AG10803 (cell line): ENCODE measurements at regions not wholly inside any gene's neighbourhood (a gene's known extent, or its start where the extent isn't known, plus 50 kb on each side); places are given as distances from the start of the nearest gene placed in this dataset.
A peak's percentile ranks its signal among the peaks of the same experiment; 100 is the strongest.

Experiments used
- DNase-seq: peaks from one replicate; pipeline ENCODE4 v3.0.0; 2010; ENCODE audit warnings: low read depth
- H3K4me3 ChIP-seq: 2 replicates; pipeline ENCODE4 v1.5.1; 2011; ENCODE audit warnings: mild to moderate bottlenecking, low read length, control low read depth
- TF ChIP-seq, protein P1 (sequence below): conservative IDR thresholded peaks from 2 replicates; pipeline ENCODE4 v1.5.1; 2011; ENCODE audit warnings: mild to moderate bottlenecking, low read length, control low read depth, inconsistent platforms

- DNase-seq: peak; percentile 24
- TF ChIP-seq, protein P1, sequence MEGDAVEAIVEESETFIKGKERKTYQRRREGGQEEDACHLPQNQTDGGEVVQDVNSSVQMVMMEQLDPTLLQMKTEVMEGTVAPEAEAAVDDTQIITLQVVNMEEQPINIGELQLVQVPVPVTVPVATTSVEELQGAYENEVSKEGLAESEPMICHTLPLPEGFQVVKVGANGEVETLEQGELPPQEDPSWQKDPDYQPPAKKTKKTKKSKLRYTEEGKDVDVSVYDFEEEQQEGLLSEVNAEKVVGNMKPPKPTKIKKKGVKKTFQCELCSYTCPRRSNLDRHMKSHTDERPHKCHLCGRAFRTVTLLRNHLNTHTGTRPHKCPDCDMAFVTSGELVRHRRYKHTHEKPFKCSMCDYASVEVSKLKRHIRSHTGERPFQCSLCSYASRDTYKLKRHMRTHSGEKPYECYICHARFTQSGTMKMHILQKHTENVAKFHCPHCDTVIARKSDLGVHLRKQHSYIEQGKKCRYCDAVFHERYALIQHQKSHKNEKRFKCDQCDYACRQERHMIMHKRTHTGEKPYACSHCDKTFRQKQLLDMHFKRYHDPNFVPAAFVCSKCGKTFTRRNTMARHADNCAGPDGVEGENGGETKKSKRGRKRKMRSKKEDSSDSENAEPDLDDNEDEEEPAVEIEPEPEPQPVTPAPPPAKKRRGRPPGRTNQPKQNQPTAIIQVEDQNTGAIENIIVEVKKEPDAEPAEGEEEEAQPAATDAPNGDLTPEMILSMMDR: no peak
Observed at GRCh38 chr3:152155246-152156020, 113.3 kb upstream of the MBNL1 start.

GRCh38 chr3:152156880-152157279 is 111.8 kb upstream of the MBNL1 start:
- no peak overlapping the region for H3K4me3 ChIP-seq
- DNase-seq: no peak
- TF ChIP-seq, protein P1: no peak

More at GRCh38 chr3:152155246-152156020, 113.3 kb upstream of the MBNL1 start:
- no peak overlapping the region for H3K4me3 ChIP-seq

- TF ChIP-seq, protein P1: no peak
- no peak for DNase-seq
- H3K4me3 ChIP-seq: no peak overlapping the region
Observed at GRCh38 chr3:152157337-152157736, 111.4 kb upstream of the MBNL1 start.

- DNase-seq: peak; percentile 67
- TF ChIP-seq, protein P1: no peak
- H3K4me3 ChIP-seq: no peak overlapping the region
Observed at GRCh38 chr3:152159328-152159727, 109.4 kb upstream of the MBNL1 start.

DNA sequence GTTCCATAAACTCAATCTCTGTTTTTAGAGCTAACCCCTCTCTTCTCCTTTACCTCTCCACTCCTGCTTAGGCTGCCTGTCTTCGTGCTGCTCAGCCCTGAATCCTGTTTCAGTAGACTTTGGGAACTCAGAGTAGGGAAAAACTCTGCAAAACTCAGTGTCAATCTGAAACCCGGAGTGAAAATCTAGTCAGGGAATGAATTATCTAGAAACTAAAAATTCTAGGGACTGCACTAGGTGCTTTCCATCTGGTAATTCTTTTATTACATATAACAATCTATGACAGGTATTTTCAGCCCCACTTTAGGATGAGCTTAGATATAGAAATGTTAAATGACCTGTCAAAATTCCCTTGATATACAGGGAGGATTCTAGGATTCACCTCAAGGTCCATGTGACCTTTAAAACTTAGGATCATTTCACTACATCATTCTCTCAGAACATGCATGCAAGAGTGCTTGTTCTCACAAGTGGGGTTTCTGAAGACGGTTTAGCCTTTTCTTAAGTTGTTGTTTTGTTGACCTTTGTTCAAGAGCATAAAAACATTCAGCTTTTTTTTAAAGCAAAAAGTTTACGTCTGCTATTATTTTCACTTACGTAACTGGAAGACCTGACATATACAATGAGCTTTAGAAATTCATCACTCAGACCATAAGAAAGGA is 108.2 kb upstream of the MBNL1 start:
- no peak overlapping the region for H3K4me3 ChIP-seq
- TF ChIP-seq, protein P1: no peak
- DNase-seq: no peak

GRCh38 chr3:152172460-152172859 is 96.3 kb upstream of the MBNL1 start:
- peak; percentile 40 for DNase-seq
- TF ChIP-seq, protein P1: no peak
- H3K4me3 ChIP-seq: no peak overlapping the region

DNA sequence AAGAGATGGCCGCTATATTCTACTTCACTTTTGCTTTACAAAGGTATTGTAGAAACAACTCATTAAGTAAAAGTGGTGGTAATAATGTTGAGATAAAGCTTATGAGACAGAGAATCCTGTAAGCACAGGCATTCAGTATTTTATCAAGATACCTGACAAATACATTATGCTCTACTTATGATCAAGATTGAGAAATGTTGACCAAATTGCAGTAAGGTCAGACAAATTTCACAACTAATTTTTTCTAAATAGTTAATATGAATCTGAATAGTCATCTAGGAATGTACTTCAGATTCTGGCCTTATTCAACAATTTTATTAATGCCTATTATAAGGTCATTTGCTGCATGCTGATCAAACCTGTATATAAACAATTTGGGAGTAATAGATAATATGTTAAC is 95.1 kb upstream of the MBNL1 start:
- no peak overlapping the region for H3K4me3 ChIP-seq
- no peak for DNase-seq
- TF ChIP-seq, protein P1: no peak
